ENCODE measurements at regions not wholly inside any gene's neighbourhood (a gene's known extent, or its start where the extent isn't known, plus 50 kb on each side); places are given as distances from the start of the nearest gene placed in this dataset.
"Not testable (repeated sequence)": the region's sequence is repeated elsewhere in the genome, so short reads cannot be mapped to it uniquely, and the experiment has no call there.

GRCh38 chr1:73673971-73674370 is 524.0 kb downstream of the LRRIQ3 start:
- H3K36me3 ChIP-seq = no peaks in the 10 kb centered on the region
- no peaks in the 10 kb centered on the region for H3K4me1 ChIP-seq
- no peaks in the 10 kb centered on the region for H3K27me3 ChIP-seq
- H3K9me3 ChIP-seq = no peaks in the 10 kb centered on the region
- DNase-seq (ENCODE audit: low spot score) = no peak
- no peak overlapping the region for H3K4me3 ChIP-seq
- no peak overlapping the region for H3K27ac ChIP-seq
- TF ChIP-seq CTCF (IDR thresholded peaks at IDR 0.05) = no peak

GRCh38 chr1:73671530-73671929 is 526.4 kb downstream of the LRRIQ3 start:
- H3K27ac ChIP-seq = no peak overlapping the region
- no peak overlapping the region for H3K4me3 ChIP-seq
- no peaks in the 10 kb centered on the region for H3K27me3 ChIP-seq
- no peak for TF ChIP-seq CTCF (IDR thresholded peaks at IDR 0.05)
- no peaks in the 10 kb centered on the region for H3K4me1 ChIP-seq
- no peak for DNase-seq (ENCODE audit: low spot score)
- no peaks in the 10 kb centered on the region for H3K36me3 ChIP-seq
- H3K9me3 ChIP-seq = peaks cover 0 to 10% of the 10 kb centered on the region in 2 donors

GRCh38 chr1:73667959-73668358 is 530.0 kb downstream of the LRRIQ3 start:
- not testable (repeated sequence) for DNase-seq (ENCODE audit: low spot score); H3K4me1 ChIP-seq; H3K9me3 ChIP-seq

GRCh38 chr1:73662526-73662925 is 535.5 kb downstream of the LRRIQ3 start:
- H3K4me3 ChIP-seq = no peak overlapping the region

More at GRCh38 chr1:73667959-73668358, 530.0 kb downstream of the LRRIQ3 start:
- H3K27me3 ChIP-seq, H3K36me3 ChIP-seq, H3K27ac ChIP-seq, H3K4me3 ChIP-seq: not testable (repeated sequence)

GRCh38 chr1:73659136-73659535 is 538.8 kb downstream of the LRRIQ3 start:
- H3K4me3 ChIP-seq = no peak overlapping the region
- H3K27me3 ChIP-seq = no peaks in the 10 kb centered on the region
- no peak for DNase-seq (ENCODE audit: low spot score)
- no peak for TF ChIP-seq CTCF (IDR thresholded peaks at IDR 0.05)
- H3K27ac ChIP-seq = no peak overlapping the region
- no peaks in the 10 kb centered on the region for H3K4me1 ChIP-seq
- no peaks in the 10 kb centered on the region for H3K36me3 ChIP-seq
- H3K9me3 ChIP-seq = peaks cover 0 to 10% of the 10 kb centered on the region in 2 donors

More at GRCh38 chr1:73662526-73662925, 535.5 kb downstream of the LRRIQ3 start:
- H3K36me3 ChIP-seq = no peaks in the 10 kb centered on the region
- H3K9me3 ChIP-seq = peaks cover 0 to 10% of the 10 kb centered on the region in 2 donors
- no peaks in the 10 kb centered on the region for H3K27me3 ChIP-seq
- DNase-seq (ENCODE audit: low spot score) = no peak
- no peak overlapping the region for H3K27ac ChIP-seq
- H3K4me1 ChIP-seq = no peaks in the 10 kb centered on the region
- TF ChIP-seq CTCF (IDR thresholded peaks at IDR 0.05) = no peak

- Histone ChIP-seq H3K27ac (no peak overlapping the region), H3K4me1 (no peaks in the 10 kb centered on the region), H3K9me3 (no peaks in the 10 kb centered on the region), H3K27me3 (no peaks in the 10 kb centered on the region), H3K36me3 (no peaks in the 10 kb centered on the region), H3K4me3 (no peak overlapping the region)
- no peak for DNase-seq (ENCODE audit: low spot score)
- TF ChIP-seq CTCF (IDR thresholded peaks at IDR 0.05) = no peak
Measured at GRCh38 chr1:73654714-73655113, 543.3 kb downstream of the LRRIQ3 start.

All from right atrium auricular region (tissue), 2 donors.